Muscle of back (tissue), 3 donors: ENCODE measurements at regions not wholly inside any gene's neighbourhood (a gene's known extent, or its start where the extent isn't known, plus 50 kb on each side); places are given as distances from the start of the nearest gene placed in this dataset.

Experiments used
- DNase-seq, 3 donors: peaks; one replicate each; pipeline versions ENCODE4 v3.0.0 to v3.0.0-alpha.2; 2013

DNA sequence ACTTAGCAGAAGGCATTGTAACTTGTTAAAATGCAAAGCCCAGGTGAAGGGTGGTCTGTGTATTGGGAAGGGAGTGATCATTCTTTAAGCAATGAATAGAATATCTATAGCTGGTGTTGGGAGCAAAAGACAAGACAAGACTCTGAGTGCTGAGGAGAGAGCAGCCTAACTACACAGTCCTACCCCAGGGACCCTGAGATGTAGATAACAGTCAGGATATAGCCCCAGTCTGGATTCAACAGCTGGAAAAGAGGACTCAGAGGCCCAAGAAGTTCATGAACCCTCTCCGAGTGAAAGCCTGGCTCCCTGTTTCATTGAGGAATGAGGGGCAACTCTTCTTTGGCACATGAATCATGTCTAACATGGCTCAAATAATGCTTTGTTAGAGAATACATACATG, 310.7 kb upstream of the SLC14A2 start:
- no peak for DNase-seq

DNA sequence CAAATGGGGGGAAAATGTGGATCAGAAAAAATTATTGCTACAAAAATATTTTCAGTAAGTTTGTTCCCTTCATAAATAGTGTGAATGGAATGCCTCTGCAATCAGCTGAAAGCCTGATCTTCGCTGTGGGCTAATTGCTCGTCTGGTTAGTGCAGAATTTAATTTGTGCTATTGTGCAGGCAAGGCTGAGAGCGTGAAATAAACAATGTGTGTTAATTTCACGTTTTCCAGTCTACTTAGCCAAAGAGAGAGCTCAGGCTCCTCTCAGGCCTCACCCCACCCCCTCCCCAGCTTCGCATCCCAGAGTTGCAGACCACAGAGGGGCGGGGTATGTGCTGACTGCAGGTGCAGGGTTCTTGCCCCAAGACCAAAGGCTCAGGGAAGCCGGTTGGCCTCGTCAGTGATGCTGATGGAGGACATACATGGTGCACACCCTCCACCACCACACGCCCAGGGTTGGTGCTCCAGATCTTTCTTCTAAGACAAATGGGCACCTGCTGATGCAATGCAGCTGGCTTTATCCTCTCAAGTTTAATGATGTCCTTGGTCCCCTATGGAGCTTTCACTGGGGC, 302.6 kb upstream of the SLC14A2 start:
- no peak for DNase-seq

DNA sequence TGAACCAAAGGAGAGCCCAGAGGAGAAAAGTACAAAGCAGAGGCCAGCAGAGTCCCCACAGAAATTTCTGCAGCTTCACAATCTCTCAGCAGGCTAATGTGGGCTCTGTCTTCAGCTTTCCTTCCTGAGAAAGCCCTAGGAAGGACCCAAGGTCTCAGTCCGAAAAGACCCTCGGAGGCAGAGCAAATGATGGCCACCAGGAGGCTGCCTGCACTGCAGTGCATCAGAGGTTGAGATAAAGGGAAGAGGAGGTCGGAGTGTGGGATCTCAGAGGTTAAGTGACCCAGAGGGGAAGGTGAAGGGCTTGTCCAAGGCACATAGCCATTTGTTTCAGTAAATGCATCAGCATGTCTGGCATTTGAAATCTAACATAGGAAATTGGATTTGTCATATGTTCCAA, 299.1 kb upstream of the SLC14A2 start:
- no peak for DNase-seq

DNA sequence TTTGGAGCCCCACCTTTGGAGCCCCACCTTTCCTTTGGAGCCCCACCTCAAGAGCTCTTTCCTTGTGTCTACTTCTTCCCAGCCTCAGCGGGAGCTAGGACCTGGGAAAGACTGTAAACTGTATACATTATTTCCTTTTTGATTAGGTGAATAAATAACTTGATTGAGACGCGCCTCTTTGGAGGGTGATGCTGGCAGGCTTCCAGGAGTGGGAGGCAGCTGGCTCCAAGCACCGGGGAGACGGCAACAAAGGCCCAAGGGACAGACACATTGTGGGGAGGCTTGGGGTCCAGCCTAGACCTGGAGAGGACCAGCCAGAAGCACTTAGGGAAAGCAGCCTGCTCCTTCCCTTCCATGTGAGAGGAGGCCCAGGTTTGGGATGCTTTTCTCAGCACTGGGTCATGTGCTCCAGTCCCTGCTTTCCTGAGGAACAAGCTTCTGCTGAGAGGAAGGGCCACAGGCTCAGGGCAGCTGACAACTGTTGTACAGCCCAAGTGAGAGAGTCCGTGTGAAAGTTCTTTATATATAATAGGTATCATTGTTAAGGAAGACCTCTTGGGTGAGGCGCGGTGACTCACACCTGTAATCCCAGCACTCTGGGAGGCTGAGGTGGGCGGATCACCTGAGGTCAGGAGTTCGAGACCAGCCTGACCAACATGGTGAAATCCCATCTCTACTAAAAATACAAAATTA, 297.2 kb upstream of the SLC14A2 start:
- DNase-seq, result no peak

DNA sequence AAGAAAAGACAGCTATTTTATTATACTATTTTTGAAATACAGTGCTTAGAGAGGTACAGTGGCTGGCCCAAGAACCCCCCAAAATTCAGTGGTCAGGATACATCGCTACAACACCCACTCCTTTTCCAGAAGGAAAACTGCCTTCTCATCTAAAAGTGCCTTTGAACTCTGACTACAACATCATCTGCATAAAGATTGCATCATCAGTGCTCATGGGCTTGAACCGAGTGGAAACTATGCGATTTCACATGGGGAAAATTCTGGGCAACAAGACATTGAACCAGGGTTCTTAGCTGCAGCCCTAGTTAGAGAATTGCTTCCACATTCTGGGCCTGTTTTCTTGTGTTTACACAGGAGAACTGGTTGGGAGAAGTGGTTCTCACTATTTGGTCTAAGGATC, 294.6 kb upstream of the SLC14A2 start:
- DNase-seq, result peak in 1 of 3 donors; percentile 34

DNA sequence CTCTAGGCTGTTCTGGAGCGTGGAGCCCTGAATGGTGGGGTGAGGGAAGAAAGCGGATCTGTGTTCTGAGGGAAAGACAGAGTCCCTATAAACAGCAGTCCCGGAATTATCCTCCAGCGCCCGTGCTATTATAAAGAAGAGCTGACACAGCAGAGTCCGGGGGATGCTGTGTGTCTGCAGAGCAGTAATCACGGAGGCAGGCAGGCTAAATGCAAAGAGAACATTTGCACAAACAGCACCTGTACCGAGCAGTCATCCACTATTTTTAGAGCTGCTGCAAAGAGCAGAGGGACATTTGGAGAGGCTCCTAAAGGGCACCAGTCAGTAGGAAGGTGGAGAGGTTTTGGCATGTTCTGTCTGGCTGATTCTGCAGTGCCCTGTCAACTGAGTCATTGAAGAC, 293.8 kb upstream of the SLC14A2 start:
- DNase-seq, result peak in 1 of 3 donors; percentile 29

DNA sequence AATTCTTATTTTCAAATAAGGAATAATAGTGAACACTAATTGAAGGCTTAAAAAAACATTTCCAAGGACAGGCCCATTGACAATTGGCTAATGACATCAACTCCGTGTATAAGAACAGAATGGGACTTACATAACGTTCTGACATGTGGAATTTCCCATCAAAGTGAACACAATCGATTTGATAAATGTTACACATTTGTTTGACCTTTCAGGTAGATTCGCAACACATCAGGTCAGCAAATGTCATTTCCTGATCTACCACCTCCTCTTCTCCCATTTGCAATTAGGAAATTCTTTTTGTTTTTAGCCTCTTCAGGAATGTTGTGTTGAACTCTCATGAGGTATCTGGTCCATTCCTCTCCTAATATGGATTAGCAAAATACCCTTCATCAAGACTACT, 292.9 kb upstream of the SLC14A2 start:
- no peak for DNase-seq

DNA sequence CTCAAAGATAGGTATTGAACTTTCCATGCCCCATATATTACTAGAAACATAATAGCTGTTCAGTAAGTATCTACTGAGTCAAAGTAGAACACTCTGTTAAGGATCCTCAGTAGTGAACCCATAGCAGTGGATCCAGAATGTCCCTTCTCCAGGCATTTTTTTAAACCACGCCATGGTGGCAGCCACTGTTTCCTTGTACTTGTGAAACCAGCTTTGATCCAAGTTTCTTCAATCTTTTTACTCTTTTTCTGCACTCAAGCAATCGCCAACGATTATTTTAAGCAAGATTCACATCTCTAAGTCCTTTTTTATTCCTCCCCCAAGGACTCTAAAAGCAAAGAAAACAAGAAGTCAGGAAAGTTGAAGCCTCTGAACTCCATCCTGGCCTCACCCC, 291.2 kb upstream of the SLC14A2 start:
- DNase-seq, result no peak

DNA sequence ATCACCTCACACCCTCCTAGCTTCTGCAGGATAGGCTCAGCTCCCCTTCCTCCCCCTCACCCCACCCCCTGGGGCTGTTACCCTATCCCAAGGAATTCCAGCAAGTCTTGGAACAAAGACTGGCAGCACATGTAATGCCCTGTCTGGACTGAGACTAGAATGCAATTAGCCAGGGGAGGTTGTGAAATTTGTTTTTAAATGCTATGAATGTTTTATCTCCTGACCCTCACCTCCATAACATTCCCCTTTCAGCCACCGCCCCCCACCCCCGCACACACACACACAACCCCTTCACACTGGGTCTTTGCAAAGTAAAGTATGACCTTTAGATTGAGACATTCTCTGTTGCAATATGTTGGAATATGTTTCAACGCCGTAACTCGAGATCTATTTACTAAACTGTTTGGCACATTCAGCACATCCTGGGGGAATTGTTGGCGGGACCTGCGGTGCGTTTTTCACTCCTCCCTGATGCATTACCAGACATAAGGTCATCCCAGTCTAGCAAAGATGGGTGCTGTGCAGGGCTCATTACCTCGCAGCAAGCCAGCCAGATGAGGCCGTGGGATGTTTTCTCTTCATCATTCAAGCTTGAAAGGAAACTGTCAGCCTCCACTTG, 290.7 kb upstream of the SLC14A2 start:
- peak; percentile 34 to 74 (median 66) for DNase-seq

DNA sequence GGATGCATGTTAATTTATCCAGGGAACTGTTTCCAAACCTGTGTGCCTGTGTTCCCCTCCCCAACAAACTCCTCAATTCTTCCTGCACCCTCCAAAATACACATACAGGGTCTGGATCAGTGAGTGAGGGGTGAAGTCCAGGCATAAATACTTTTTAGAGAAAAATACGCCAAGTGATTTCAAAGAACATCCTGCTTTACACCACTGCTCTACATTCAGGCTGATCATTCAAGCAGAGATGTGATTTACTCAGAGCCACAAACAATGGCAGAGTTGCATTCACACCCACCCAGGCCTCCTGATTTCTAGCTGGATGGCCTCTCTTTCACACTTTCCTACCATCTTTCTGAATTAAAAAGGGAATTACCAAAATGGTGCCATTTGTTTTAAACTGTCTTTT, 289.5 kb upstream of the SLC14A2 start:
- no peak for DNase-seq

DNA sequence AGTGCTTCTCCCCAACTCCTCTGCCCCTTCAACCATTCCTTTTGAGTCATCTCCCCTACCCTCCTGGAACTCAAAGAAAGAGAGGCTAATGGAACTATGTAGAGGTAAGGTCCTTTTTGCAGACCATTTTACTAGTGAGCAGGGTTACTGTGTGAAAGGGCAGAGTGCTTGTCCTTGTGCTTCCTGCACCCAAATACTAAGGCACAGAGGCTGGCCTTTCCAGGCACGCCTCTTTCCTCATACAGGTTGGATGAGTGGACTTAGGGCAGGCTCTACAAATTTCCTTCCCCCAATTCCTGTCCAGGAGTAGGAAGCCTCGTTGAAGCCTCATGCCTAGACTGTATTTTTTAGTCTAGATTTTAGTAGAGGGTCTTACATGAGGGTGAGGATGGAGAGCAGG, 288.8 kb upstream of the SLC14A2 start:
- DNase-seq, result no peak

DNA sequence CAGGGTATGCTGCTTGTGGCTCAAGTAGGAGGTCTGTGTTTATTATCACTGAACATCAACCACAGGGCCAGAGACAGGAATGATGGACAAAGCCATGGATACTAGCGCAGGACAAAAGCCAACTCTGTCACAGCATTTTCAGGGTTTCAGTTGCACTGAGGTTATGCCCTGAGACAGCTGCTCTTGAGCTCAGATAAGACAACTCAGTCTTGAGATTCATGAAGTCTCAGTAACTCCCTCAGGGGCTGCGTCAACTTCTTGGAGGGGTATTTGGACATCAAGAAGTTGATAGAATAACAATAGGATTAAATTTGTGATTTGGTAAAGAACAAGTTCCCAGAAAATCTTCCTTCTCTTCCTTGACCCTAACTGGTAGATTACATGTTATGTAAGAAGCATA, 287.0 kb upstream of the SLC14A2 start:
- peak in 2 of 3 donors; percentile 41 to 76 for DNase-seq

DNA sequence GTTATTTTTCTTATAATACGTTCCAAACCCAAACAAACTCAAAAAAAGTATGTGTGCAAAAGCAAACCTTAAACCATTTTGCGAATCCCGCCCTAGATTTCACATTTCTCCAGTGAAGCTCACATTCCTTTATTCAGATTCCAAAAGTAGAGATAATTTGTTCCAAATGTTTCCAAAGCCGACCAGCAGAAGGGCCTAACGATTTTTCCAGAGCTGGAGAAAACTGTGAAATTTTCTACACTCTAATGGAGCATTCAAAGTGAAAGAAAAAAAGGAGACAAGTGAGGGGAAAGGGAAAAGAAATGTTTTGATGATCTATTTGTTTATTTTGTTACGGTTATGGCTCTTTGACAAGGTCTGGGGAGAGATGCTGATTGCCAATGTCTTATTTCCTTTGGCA, 286.5 kb upstream of the SLC14A2 start:
- peak; percentile 77 to 91 (median 82) for DNase-seq

DNA sequence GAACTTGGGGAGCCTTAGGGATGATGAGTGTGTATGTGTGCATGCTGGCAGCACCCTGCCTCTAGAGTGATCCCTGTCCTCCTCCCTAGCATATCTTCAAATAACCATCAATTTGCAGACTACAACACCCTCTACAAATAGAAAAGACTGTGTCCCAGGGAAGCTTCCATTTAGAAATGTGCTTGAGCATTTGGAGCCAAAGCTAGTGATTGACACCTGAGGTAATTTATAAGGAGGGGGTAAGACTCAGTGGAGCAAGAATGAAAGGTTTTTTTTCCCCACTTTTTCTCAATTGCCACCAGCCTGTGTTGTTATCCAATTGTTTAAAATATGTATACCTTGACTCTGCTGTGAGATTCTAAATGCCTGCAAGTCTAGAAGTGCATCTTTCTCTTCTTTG, 286.0 kb upstream of the SLC14A2 start:
- DNase-seq, result no peak

DNA sequence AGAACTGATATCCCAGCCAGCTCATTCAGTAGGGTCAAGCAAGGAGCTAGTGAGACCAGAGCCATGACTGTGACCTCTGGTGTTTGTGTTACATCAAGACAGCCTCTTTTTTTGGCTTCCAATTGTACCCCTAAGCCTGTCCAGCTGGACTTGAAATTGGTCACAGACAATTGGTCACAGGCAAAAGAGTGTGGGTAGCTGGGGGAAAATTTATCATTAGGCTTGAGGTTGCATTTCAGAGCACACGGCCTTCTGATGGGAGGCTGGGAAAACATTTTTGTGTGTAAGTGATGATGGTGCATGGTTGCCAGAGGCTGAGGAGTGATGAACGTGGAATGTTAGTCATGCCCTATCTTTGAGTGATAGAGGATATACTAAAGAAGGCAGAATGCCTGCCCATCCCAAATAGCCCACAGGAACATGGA, 285.1 kb upstream of the SLC14A2 start:
- DNase-seq, result peak in 2 of 3 donors; percentile 44 to 73

DNA sequence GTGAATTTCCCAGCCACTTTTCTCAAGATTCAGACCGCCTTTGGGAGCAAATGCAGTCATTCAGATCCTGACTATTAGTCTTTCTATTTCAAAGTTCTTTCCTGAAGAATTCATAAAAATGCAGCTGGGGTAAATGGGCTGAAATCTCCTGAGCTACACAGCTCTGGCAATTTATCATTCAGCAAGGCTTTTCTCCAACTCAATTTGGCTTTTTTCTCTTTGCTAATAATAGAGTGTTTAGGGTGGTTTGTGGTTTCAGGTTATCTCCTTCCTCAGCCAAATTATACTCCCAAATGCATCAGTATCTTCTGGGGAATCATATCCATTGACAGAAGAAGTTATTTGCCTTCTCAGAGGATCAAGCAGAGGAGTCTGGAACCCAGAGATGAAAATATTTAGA, 282.4 kb upstream of the SLC14A2 start:
- peak; percentile 64 to 88 (median 72) for DNase-seq

DNA sequence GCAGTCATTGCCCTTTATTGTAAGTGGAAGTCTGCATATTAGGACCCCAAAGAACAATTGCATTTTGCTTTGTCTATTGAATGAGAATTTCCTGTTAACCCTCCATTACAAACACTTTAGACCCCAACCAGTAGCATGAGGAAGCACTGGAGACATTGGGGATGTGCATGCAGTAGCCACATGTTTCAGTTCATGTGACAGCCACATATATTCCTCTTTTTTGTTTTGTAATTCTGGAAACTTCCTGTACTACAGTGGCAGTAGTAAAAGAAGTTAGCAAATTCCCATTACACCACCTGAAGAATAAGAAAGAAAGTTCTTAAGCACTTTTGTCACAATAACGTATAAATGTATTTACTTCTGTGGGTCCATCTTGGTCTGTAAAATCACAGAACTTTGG, 281.1 kb upstream of the SLC14A2 start:
- peak in 1 of 3 donors; percentile 12 for DNase-seq

DNA sequence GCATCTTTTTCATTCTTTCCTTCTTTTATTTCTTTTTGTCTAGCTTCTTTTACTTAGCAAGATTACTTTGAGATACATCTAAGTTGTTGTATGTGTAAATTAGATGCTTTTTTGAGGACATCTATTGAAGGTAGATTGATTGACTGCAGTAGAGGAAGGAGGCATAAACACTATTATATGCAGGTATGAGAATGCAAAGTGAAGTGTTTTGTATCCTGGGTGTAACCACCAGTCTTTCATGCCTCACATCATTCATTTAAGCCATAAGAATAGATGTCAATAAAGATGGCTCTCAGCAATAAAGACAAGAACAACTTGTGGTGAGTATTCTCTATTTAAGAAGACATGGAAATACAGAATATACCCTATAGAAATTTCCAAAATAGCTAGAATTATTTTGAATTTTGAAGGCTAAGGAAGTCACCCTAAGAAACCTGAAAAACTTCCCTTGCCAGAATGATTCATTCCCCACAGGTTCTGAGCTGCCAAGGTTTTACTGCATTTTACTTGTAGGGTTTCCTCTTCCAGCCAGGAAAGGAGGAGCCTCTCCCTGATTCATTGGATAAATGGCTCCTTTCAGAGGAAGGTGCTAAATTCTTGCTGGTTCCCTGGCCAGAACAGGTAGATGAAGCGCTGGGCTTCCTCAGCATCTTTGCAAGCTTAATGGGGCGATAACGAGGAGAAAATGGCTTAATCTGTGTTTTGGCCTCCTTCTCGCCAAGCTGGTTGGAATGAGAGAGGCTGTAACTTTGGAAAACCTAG, 279.8 kb upstream of the SLC14A2 start:
- DNase-seq, result peak in 1 of 3 donors; percentile 45

DNA sequence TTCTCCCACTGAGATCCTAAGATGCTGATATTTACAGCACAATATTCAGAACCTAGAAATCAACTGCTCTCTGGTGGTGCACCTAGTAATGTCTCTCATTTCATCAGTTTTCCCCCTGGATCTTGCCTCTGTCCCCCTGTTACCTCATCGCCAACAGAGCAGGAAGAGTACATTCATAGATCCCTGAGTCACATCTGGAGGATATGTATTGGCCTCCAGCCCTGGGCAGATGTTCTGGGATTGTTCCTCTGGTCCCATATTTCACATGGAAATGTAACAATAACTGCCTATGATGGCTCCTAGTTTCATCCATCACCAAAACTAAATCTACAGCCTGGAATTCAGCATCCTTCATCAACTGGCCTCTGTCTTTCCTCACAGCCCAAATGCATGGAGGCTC, 278.8 kb upstream of the SLC14A2 start:
- peak in 2 of 3 donors; percentile 52 to 81 for DNase-seq

DNA sequence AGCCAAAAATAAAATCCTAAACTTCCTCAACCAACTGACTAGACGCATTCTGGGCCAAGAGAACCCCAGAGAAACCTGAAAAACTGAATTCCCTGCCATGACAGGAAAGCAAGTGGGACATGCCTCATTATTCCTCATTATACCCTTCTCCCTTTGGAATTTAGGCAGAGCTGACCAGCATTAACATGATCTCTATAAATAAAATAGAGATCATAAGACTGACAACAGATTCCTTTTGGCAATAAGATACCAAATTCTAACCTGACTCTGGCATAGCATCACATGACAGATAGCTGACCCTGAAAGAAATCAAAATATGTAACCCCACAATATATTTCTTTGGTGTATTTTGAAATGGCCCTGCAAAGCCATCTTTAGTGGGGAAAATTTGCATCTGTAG, 277.8 kb upstream of the SLC14A2 start:
- peak in 1 of 3 donors; percentile 7 for DNase-seq

DNA sequence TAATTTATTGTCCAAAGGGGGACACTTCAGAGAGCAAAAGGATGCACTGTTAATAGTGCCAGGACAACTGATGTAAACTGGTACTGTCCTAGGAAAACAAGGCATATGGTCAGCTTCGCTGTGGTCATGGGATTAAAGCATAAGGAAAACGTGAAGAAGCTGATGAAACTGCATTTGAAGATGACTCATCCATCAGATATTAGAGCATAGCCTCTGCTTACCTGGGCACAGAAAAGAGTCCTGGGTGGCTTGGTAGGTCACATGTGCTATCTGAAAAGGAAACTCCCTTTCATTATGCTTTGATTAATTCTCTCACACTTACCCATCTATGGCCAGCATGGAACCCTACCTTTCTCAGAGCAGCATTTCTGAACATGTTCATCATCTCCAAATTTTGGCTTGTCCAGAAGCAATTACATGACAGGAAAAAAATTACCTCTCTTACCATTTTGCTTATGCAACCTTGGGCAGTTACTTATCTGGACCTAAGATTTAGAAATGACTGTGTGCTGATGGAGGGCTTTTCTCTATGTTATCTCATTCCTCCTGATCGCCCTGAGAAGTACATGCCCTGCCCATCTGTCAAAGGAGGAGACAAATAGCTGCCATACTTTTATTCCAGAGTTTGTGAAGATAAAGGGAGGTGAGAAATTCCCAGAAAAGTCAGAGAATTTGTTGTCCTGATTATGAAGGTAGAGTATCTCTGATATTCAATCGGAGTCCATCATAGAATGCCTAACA, 275.3 kb upstream of the SLC14A2 start:
- no peak for DNase-seq

DNA sequence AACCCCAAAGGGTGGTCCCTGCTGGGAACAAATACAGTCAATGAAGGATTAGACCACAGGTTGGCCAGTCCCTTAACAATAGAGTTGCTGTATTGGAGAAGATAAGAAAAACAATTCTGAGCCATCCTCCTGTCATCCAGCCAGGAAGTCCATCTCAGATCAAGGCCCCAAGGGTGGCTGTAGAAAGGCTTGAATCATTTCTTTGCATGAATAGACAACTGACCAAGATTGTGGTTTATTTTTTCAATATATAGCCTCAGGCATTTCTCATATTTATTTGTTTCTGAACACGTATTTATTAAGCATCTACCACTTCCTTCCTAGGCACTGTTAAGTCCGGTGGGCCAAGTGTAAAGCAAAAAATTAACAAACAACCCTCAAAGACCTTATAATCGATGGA, 274.4 kb upstream of the SLC14A2 start:
- no peak for DNase-seq
